GM18873 (cell line): ENCODE measurements at regions not wholly inside any gene's neighbourhood (a gene's known extent, or its start where the extent isn't known, plus 50 kb on each side); places are given as distances from the start of the nearest gene placed in this dataset.
A peak's percentile ranks its signal among the peaks of the same experiment; 100 is the strongest.

Experiments used
- ATAC-seq: cut with Tn5 transposase; IDR thresholded peaks from one replicate; pipeline ENCODE4 v1.9.1; 2021; ENCODE audit warnings: mild to moderate bottlenecking, moderate library complexity, moderate number of reproducible peaks; ENCODE audit not compliant: unreplicated experiment, low FRiP score

- no peak for ATAC-seq
Observed at GRCh38 chr6:115728171-115728570, 332.5 kb downstream of the FRK start.

- ATAC-seq: no peak
Observed at GRCh38 chr6:115721564-115721963, 339.1 kb downstream of the FRK start.

GRCh38 chr6:115720900-115721299, 339.8 kb downstream of the FRK start:
- ATAC-seq: no peak

- ATAC-seq: peak; percentile 12
Observed at GRCh38 chr6:115717472-115717871, 343.2 kb downstream of the FRK start.

- peak; percentile 91 for ATAC-seq
Observed at GRCh38 chr6:115717062-115717461, 343.6 kb downstream of the FRK start.

- no peak for ATAC-seq
Observed at GRCh38 chr6:115712291-115712961, 348.3 kb downstream of the FRK start.

GRCh38 chr6:115708850-115709249, 351.8 kb downstream of the FRK start:
- no peak for ATAC-seq

- no peak for ATAC-seq
Observed at GRCh38 chr6:115706981-115707380, 353.7 kb downstream of the FRK start.

GRCh38 chr6:115706324-115706723, 354.4 kb downstream of the FRK start:
- no peak for ATAC-seq

GRCh38 chr6:115704028-115704427, 356.7 kb downstream of the FRK start:
- ATAC-seq: no peak

- no peak for ATAC-seq
Observed at GRCh38 chr6:115691433-115691832, 369.3 kb downstream of the FRK start.

GRCh38 chr6:115690854-115691253, 369.8 kb downstream of the FRK start:
- no peak for ATAC-seq

- no peak for ATAC-seq
Observed at GRCh38 chr6:115681978-115682775, 378.5 kb downstream of the FRK start.

- no peak for ATAC-seq
Observed at GRCh38 chr6:115680621-115681020, 380.1 kb downstream of the FRK start.

- no peak for ATAC-seq
Observed at GRCh38 chr6:115677198-115677597, 383.5 kb downstream of the FRK start.

GRCh38 chr6:115675443-115675842, 385.2 kb downstream of the FRK start:
- ATAC-seq: no peak

GRCh38 chr6:115668781-115669180, 391.9 kb downstream of the FRK start:
- no peak for ATAC-seq

GRCh38 chr6:115668211-115668610, 392.5 kb downstream of the FRK start:
- ATAC-seq: no peak

GRCh38 chr6:115667478-115668026, 393.1 kb downstream of the FRK start:
- ATAC-seq: no peak

- no peak for ATAC-seq
Observed at GRCh38 chr6:115666997-115667396, 393.7 kb downstream of the FRK start.

GRCh38 chr6:115665310-115665709, 395.4 kb downstream of the FRK start:
- no peak for ATAC-seq

GRCh38 chr6:115663681-115664080, 397.0 kb downstream of the FRK start:
- no peak for ATAC-seq
